ENCODE measurements at regions not wholly inside any gene's neighbourhood (a gene's known extent, or its start where the extent isn't known, plus 50 kb on each side); places are given as distances from the start of the nearest gene placed in this dataset.

GRCh38 chr22:23509571-23510302 lies 70.4 kb downstream of the IGLL1 start:
- H3K27ac ChIP-seq = peak overlapping the region; percentile 27
- TF ChIP-seq ZFX (IDR thresholded peaks at IDR 0.05; ENCODE audit: borderline replicate concordance) (no peak), CTCF (IDR thresholded peaks at IDR 0.05) (no peak)

- H3K27ac ChIP-seq = no peak overlapping the region
- no peak for TF ChIP-seq CTCF (IDR thresholded peaks at IDR 0.05)
- TF ChIP-seq ZFX (IDR thresholded peaks at IDR 0.05; ENCODE audit: borderline replicate concordance) = no peak
Observed at GRCh38 chr22:23504516-23504915, 75.6 kb downstream of the IGLL1 start.

- no peak overlapping the region for H3K27ac ChIP-seq
- TF ChIP-seq CTCF (IDR thresholded peaks at IDR 0.05) (no peak), ZFX (IDR thresholded peaks at IDR 0.05; ENCODE audit: borderline replicate concordance) (no peak)
Observed at GRCh38 chr22:23503736-23504440, 76.2 kb downstream of the IGLL1 start.

- no peak overlapping the region for H3K27ac ChIP-seq
- no peak for TF ChIP-seq ZFX (IDR thresholded peaks at IDR 0.05; ENCODE audit: borderline replicate concordance)
- no peak for TF ChIP-seq CTCF (IDR thresholded peaks at IDR 0.05)
Observed at GRCh38 chr22:23503142-23503541, 76.9 kb downstream of the IGLL1 start.

- TF ChIP-seq ZFX (IDR thresholded peaks at IDR 0.05; ENCODE audit: borderline replicate concordance) (no peak), CTCF (IDR thresholded peaks at IDR 0.05) (no peak)
- no peak overlapping the region for H3K27ac ChIP-seq
Observed at GRCh38 chr22:23501708-23502107, 78.4 kb downstream of the IGLL1 start.

- H3K27ac ChIP-seq = no peak overlapping the region
- TF ChIP-seq ZFX (IDR thresholded peaks at IDR 0.05; ENCODE audit: borderline replicate concordance) (no peak), CTCF (IDR thresholded peaks at IDR 0.05) (no peak)
Observed at GRCh38 chr22:23501261-23501619, 78.8 kb downstream of the IGLL1 start.
